ENCODE measurements at regions not wholly inside any gene's neighbourhood (a gene's known extent, or its start where the extent isn't known, plus 50 kb on each side); places are given as distances from the start of the nearest gene placed in this dataset.
"Not testable (repeated sequence)": the region's sequence is repeated elsewhere in the genome, so short reads cannot be mapped to it uniquely, and the experiment has no call there.

GRCh38 chr9:120308495-120308894 is 271.5 kb downstream of the CDK5RAP2 start:
- peaks cover 3% of the 10 kb centered on the region for H3K9me3 Mint-ChIP-seq
- no peak for DNase-seq
- no peak for ATAC-seq
- H3K4me3 Mint-ChIP-seq = no peak overlapping the region
- peaks cover 7% of the 10 kb centered on the region for H3K27me3 Mint-ChIP-seq (ENCODE audit: low read depth)
- no peaks in the 10 kb centered on the region for H3K4me1 Mint-ChIP-seq (ENCODE audit: low read depth)
- H3K36me3 Mint-ChIP-seq (ENCODE audit: insufficient read depth) = no peaks in the 10 kb centered on the region

DNA sequence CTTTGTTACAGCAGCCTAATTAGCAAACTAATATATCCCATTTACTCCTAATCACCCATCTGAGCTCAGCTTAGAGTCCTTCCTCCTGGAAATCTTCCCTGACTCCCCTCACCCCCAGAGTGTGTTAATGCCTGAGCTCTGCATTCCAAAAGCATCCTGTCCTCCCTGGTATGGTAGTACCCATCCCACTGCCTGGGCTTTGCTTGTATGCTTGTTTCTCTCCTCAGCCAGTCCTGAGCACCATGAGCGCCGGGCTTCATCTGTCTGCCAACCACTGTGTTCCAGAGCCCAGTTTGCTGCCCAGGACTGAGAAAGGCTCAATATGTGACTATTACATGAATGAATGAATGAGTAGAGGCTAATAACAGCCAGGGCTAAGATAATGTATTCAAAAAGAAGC is 272.4 kb downstream of the CDK5RAP2 start:
- Mint-ChIP-seq H3K4me3 (no peak overlapping the region), H3K27me3 (ENCODE audit: low read depth) (peaks cover 7% of the 10 kb centered on the region), H3K36me3 (ENCODE audit: insufficient read depth) (no peaks in the 10 kb centered on the region), H3K4me1 (ENCODE audit: low read depth) (no peaks in the 10 kb centered on the region), H3K9me3 (no peaks in the 10 kb centered on the region)
- DNase-seq (no peak), ATAC-seq (no peak)

DNA sequence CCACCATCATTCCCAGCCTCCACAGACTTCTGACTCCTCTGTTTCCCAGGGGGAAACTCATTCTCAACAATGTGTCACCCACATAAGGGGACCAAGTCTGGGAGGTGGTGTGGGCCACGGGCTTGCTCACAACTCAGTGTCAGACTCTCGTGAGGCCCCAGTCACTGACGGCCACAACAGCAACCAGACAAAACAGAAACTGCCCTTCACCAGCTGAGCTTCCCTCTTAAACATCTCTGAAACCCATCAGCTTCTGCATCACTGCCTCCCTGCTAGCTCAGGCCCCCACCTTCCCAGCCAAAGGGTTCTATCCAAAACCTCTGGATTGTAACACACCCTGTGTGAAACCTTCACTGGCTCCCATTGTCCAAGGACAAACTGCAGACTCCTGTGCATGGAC is 273.4 kb downstream of the CDK5RAP2 start:
- Mint-ChIP-seq H3K36me3 (ENCODE audit: insufficient read depth) (no peaks in the 10 kb centered on the region), H3K27me3 (ENCODE audit: low read depth) (peaks cover 7% of the 10 kb centered on the region), H3K4me3 (no peak overlapping the region), H3K9me3 (no peaks in the 10 kb centered on the region), H3K4me1 (ENCODE audit: low read depth) (no peaks in the 10 kb centered on the region)
- no peak for ATAC-seq
- DNase-seq = no peak

DNA sequence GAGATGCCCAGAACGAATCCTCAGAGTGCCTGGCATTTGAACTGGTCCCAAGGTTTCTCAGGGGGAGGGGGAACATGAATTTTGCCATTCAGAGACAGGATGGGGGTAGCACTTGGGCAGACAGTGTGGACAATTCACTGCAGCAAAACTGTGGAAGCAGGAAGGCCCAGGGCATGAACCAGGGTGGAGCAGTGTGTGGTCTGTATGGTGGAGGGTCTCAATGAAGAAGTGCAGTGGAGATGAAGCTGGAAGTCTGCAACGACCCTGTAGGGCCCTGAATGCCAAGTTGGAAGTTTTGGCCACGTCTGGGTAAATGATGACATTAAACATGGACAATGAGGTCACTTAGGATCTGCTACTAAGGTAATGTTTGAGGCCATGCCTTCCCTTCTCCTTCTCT is 273.9 kb downstream of the CDK5RAP2 start:
- no peak overlapping the region for H3K4me3 Mint-ChIP-seq
- no peaks in the 10 kb centered on the region for H3K36me3 Mint-ChIP-seq (ENCODE audit: insufficient read depth)
- peaks cover 7% of the 10 kb centered on the region for H3K27me3 Mint-ChIP-seq (ENCODE audit: low read depth)
- H3K4me1 Mint-ChIP-seq (ENCODE audit: low read depth) = no peaks in the 10 kb centered on the region
- DNase-seq (no peak), ATAC-seq (no peak)
- H3K9me3 Mint-ChIP-seq = no peaks in the 10 kb centered on the region

DNA sequence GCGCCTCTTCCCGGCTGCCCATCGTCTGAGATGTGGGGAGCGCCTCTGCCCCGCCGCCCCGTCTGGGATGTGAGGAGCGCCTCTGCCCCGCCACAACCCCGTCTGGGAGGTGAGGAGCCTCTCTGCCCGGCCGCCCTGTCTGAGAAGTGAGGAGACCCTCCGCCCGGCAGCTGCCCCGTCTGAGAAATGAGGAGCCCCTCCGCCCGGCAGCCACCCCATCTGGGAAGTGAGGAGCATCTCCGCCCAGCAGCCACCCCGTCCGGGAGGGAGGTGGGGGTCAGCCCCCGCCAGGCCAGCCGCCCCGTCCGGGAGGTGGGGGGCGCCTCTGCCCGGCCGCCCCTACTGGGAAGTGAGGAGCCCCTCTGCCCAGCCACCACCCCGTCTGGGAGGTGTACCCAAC is 275.1 kb downstream of the CDK5RAP2 start:
- H3K9me3 Mint-ChIP-seq; ATAC-seq; H3K4me1 Mint-ChIP-seq (ENCODE audit: low read depth); DNase-seq; H3K36me3 Mint-ChIP-seq (ENCODE audit: insufficient read depth); H3K4me3 Mint-ChIP-seq; H3K27me3 Mint-ChIP-seq (ENCODE audit: low read depth): not testable (repeated sequence)

- no peaks in the 10 kb centered on the region for H3K9me3 Mint-ChIP-seq
- H3K4me1 Mint-ChIP-seq (ENCODE audit: low read depth) = no peaks in the 10 kb centered on the region
- H3K36me3 Mint-ChIP-seq (ENCODE audit: insufficient read depth) = no peaks in the 10 kb centered on the region
- ATAC-seq (no peak), DNase-seq (no peak)
- H3K4me3 Mint-ChIP-seq = no peak overlapping the region
- H3K27me3 Mint-ChIP-seq (ENCODE audit: low read depth) = peaks cover 4% of the 10 kb centered on the region
These were observed 276.4 kb downstream of the CDK5RAP2 start for GRCh38 chr9:120303519-120303918.

GRCh38 chr9:120299785-120300184 is 280.2 kb downstream of the CDK5RAP2 start:
- H3K4me3 Mint-ChIP-seq = no peak overlapping the region
- H3K27me3 Mint-ChIP-seq (ENCODE audit: low read depth) = peaks cover 3% of the 10 kb centered on the region
- ATAC-seq (no peak), DNase-seq (no peak)
- no peaks in the 10 kb centered on the region for H3K4me1 Mint-ChIP-seq (ENCODE audit: low read depth)
- no peaks in the 10 kb centered on the region for H3K9me3 Mint-ChIP-seq
- H3K36me3 Mint-ChIP-seq (ENCODE audit: insufficient read depth) = no peaks in the 10 kb centered on the region

- DNase-seq (no peak), ATAC-seq (no peak)
- Mint-ChIP-seq H3K36me3 (ENCODE audit: insufficient read depth) (no peaks in the 10 kb centered on the region), H3K4me3 (no peak overlapping the region), H3K4me1 (ENCODE audit: low read depth) (no peaks in the 10 kb centered on the region), H3K27me3 (ENCODE audit: low read depth) (peaks cover 4% of the 10 kb centered on the region), H3K9me3 (no peaks in the 10 kb centered on the region)
These were observed 286.0 kb downstream of the CDK5RAP2 start for GRCh38 chr9:120294003-120294402.

DNA sequence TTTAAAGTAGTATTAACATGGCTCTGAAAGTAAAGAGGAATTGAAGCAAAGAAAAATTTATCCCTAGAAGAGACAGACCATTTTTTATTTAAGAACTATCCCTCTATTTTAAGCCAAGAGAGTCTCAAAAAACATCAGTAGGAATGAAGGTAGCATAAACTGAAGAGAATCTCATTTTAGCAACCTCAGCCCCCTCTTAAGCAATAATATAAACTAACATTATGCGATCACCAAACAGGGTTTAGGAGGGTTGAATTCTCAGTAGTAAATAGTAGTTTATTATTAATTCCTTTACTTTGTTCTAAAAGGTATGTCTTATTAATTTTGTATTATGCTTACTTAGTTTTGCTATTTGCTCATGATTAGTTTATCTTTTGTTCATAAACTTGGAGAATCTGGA is 287.4 kb downstream of the CDK5RAP2 start:
- H3K27me3 Mint-ChIP-seq (ENCODE audit: low read depth) = peaks cover 4% of the 10 kb centered on the region

GRCh38 chr9:120291050-120291449 is 288.9 kb downstream of the CDK5RAP2 start:
- Mint-ChIP-seq H3K4me3 (no peak overlapping the region), H3K36me3 (ENCODE audit: insufficient read depth) (no peaks in the 10 kb centered on the region), H3K4me1 (ENCODE audit: low read depth) (no peaks in the 10 kb centered on the region), H3K9me3 (no peaks in the 10 kb centered on the region), H3K27me3 (ENCODE audit: low read depth) (peaks cover 1% of the 10 kb centered on the region)
- DNase-seq = no peak
- no peak for ATAC-seq

More for the DNA sequence above, 287.4 kb downstream of the CDK5RAP2 start:
- ATAC-seq (no peak), DNase-seq (no peak)
- no peaks in the 10 kb centered on the region for H3K9me3 Mint-ChIP-seq
- no peaks in the 10 kb centered on the region for H3K4me1 Mint-ChIP-seq (ENCODE audit: low read depth)
- H3K36me3 Mint-ChIP-seq (ENCODE audit: insufficient read depth) = no peaks in the 10 kb centered on the region
- H3K4me3 Mint-ChIP-seq = no peak overlapping the region

DNA sequence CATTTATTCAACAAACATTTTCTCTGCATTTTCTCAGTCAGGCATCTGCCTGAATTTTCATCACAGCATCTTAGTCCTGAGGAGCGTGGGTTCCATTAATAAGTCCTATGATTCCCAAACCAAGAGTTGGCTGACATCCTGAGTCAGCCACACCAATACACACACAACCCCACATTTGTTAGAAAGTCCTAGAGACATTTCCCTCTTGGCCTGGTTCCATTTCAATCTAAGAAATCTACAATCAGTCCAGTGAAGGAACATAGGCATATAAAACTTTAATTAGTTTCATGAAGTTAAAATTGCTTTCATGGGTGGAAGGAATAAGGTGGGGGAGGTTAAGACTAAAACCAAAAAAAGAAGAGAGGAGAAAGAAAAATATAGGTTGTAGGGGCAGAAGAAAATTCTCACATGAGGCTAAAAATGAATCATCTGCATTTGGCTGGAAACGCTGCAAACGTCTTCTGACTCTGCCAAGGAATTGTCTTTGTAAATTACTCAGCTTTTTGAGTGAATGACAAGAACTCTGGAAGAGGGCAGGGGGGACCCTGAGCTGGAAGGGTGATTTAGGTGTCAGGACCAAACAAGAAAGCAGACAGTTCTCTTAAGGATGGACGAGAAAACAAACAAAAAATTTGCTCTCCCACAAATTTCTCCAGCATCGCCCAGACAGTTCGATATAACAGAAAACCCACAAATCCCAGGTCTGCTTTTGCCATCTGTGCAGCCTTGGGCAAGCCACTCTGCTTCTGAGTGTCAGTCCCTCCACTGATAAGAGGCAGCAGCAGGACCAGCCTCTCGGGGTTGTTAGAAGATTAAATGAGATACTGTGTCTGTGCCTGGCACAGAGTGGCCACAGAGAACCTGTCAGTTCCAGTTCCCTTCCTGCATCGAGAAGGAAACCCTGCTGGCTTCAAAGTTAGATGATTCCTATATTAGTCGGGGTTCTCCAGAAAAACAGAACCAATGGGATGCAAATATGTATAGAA is 289.7 kb downstream of the CDK5RAP2 start:
- H3K4me1 Mint-ChIP-seq (ENCODE audit: low read depth) = no peaks in the 10 kb centered on the region
- ATAC-seq (no peak), DNase-seq (no peak)
- no peaks in the 10 kb centered on the region for H3K9me3 Mint-ChIP-seq
- peaks cover 1% of the 10 kb centered on the region for H3K27me3 Mint-ChIP-seq (ENCODE audit: low read depth)
- no peaks in the 10 kb centered on the region for H3K36me3 Mint-ChIP-seq (ENCODE audit: insufficient read depth)
- H3K4me3 Mint-ChIP-seq = no peak overlapping the region

GRCh38 chr9:120289098-120289497 is 290.9 kb downstream of the CDK5RAP2 start:
- peaks cover 1% of the 10 kb centered on the region for H3K27me3 Mint-ChIP-seq (ENCODE audit: low read depth)
- DNase-seq (no peak), ATAC-seq (no peak)
- no peaks in the 10 kb centered on the region for H3K36me3 Mint-ChIP-seq (ENCODE audit: insufficient read depth)
- H3K9me3 Mint-ChIP-seq = no peaks in the 10 kb centered on the region
- no peaks in the 10 kb centered on the region for H3K4me1 Mint-ChIP-seq (ENCODE audit: low read depth)
- no peak overlapping the region for H3K4me3 Mint-ChIP-seq

- ATAC-seq (no peak), DNase-seq (no peak)
- H3K4me3 Mint-ChIP-seq = no peak overlapping the region
- H3K4me1 Mint-ChIP-seq (ENCODE audit: low read depth) = no peaks in the 10 kb centered on the region
- H3K9me3 Mint-ChIP-seq = no peaks in the 10 kb centered on the region
- H3K27me3 Mint-ChIP-seq (ENCODE audit: low read depth) = peaks cover 1% of the 10 kb centered on the region
- no peaks in the 10 kb centered on the region for H3K36me3 Mint-ChIP-seq (ENCODE audit: insufficient read depth)
These were observed 293.4 kb downstream of the CDK5RAP2 start for GRCh38 chr9:120286530-120286929.

DNA sequence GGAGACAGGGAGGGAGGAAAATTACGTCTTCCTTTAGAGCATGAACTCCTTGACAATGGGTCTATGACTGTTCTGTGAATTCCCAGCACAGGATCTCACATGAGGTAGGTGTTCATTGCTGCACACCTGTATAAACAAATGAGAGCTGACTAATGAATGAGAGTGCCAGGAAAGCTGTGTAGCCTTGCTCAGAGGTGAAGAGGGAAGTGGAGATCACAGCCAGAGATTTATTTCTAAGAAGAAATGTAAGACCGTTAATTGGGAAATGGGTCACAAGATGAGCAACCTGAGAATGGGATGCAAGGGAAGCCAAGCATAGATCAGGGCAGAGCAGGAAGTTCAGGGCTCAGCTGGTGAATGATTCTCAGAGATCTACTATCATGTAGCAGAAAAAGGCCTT is 295.1 kb downstream of the CDK5RAP2 start:
- H3K36me3 Mint-ChIP-seq (ENCODE audit: insufficient read depth) = no peaks in the 10 kb centered on the region
- no peak overlapping the region for H3K4me3 Mint-ChIP-seq
- H3K4me1 Mint-ChIP-seq (ENCODE audit: low read depth) = no peaks in the 10 kb centered on the region
- DNase-seq (no peak), ATAC-seq (no peak)
- no peaks in the 10 kb centered on the region for H3K9me3 Mint-ChIP-seq
- peaks cover under 1% of the 10 kb centered on the region for H3K27me3 Mint-ChIP-seq (ENCODE audit: low read depth)

- peaks cover 10% of the 10 kb centered on the region for H3K27me3 Mint-ChIP-seq (ENCODE audit: low read depth)
- DNase-seq = no peak
- no peaks in the 10 kb centered on the region for H3K4me1 Mint-ChIP-seq (ENCODE audit: low read depth)
- no peak overlapping the region for H3K4me3 Mint-ChIP-seq
- ATAC-seq = no peak
- H3K9me3 Mint-ChIP-seq = peaks cover 4% of the 10 kb centered on the region
- H3K36me3 Mint-ChIP-seq (ENCODE audit: insufficient read depth) = no peaks in the 10 kb centered on the region
These were observed 298.3 kb downstream of the CDK5RAP2 start for GRCh38 chr9:120281665-120282064.
